Endodermal cell (in vitro differentiated cells): ENCODE measurements at regions not wholly inside any gene's neighbourhood (a gene's known extent, or its start where the extent isn't known, plus 50 kb on each side); places are given as distances from the start of the nearest gene placed in this dataset.

Source experiments
- DNase-seq: peaks from one replicate; pipeline ENCODE4 v3.0.0-alpha.2; 2017
- H3K27ac ChIP-seq: 2 replicates; pipeline ENCODE4 v1.5.1; 2013; ENCODE audit warnings: mild to moderate bottlenecking, low read depth, low read length, moderate library complexity
- H3K27me3 ChIP-seq: 2 replicates; pipeline ENCODE4 v1.6.1; 2013; ENCODE audit warnings: mild to moderate bottlenecking, low read length, moderate library complexity; ENCODE audit not compliant: insufficient read depth, control insufficient read depth, poor library complexity, severe bottlenecking
- H3K36me3 ChIP-seq: 2 replicates; pipeline ENCODE4 v1.7.0; 2013; ENCODE audit warnings: mild to moderate bottlenecking, low read length, moderate library complexity; ENCODE audit not compliant: control insufficient read depth, insufficient read depth
- H3K4me1 ChIP-seq: one replicate; pipeline ENCODE4 v1.7.0; 2013; ENCODE audit warnings: low read length; ENCODE audit not compliant: control insufficient read depth, insufficient read depth
- H3K4me3 ChIP-seq: 2 replicates; pipeline ENCODE4 v1.5.1; 2013; ENCODE audit warnings: mild to moderate bottlenecking, low read length, moderate library complexity
- H3K9ac ChIP-seq: 2 replicates; pipeline ENCODE4 v1.6.1; 2013; ENCODE audit warnings: mild to moderate bottlenecking, low read length, moderate library complexity; ENCODE audit not compliant: poor library complexity, severe bottlenecking; ENCODE audit errors: extremely low read depth
- H3K9me3 ChIP-seq: 2 replicates; pipeline ENCODE4 v1.6.1; 2013; ENCODE audit warnings: mild to moderate bottlenecking, low read length, moderate library complexity; ENCODE audit not compliant: control insufficient read depth
- H3K27ac Mint-ChIP-seq: 2 replicates; pipeline ENCODE4 v1.8.0; 2020; ENCODE audit warnings: mixed read lengths
- H3K27me3 Mint-ChIP-seq: 2 replicates; pipeline ENCODE4 v1.8.0; 2021; ENCODE audit warnings: mild to moderate bottlenecking, mixed read lengths; ENCODE audit not compliant: insufficient read depth
- H3K36me3 Mint-ChIP-seq: 2 replicates; pipeline ENCODE4 v1.8.0; 2020; ENCODE audit warnings: low read depth, mixed read lengths
- H3K4me1 Mint-ChIP-seq: 2 replicates; pipeline ENCODE4 v1.8.0; 2020; ENCODE audit warnings: mixed read lengths
- H3K4me3 Mint-ChIP-seq: 2 replicates; pipeline ENCODE4 v1.8.0; 2020; ENCODE audit warnings: mild to moderate bottlenecking, moderate library complexity, mixed read lengths
- H3K9me3 Mint-ChIP-seq: 2 replicates; pipeline ENCODE4 v1.8.0; 2020; ENCODE audit warnings: mild to moderate bottlenecking, mixed read lengths
- CTCF ChIP-seq: fragments of 200-600 bp; sonication (generic); conservative IDR thresholded peaks from 2 replicates; pipeline ENCODE4 v1.5.0; 2021; ENCODE audit warnings: antibody characterized with exemption, mild to moderate bottlenecking
- whole genome bisulfite sequencing, 2 experiments: methylation state at CpG; one replicate each; pipeline versions ENCODE4 v1.1.5 to v1.1.7; 2013; ENCODE audit warnings: missing lambda C conversion rate in 2 of 2, mixed read lengths in 1 of 2; ENCODE audit not compliant: insufficient coverage in 1 of 2, insufficient read length in 1 of 2; 5-methylcytosine and 5-hydroxymethylcytosine counted together

GRCh38 chr2:238739668-238740067, 108.2 kb upstream of the TWIST2 start:
- Histone ChIP-seq H3K9ac (no peak overlapping the region), H3K27ac (no peak overlapping the region), H3K27me3 (peaks cover 68% of the 10 kb centered on the region), H3K36me3 (no peaks in the 10 kb centered on the region), H3K4me3 (no peak overlapping the region), H3K9me3 (peaks cover 7% of the 10 kb centered on the region), H3K4me1 (no peaks in the 10 kb centered on the region)
- Mint-ChIP-seq H3K27me3 (peaks cover 85% of the 10 kb centered on the region), H3K27ac (no peak overlapping the region), H3K9me3 (peaks cover 4% of the 10 kb centered on the region), H3K4me3 (no peak overlapping the region), H3K36me3 (no peaks in the 10 kb centered on the region), H3K4me1 (peaks cover 17% of the 10 kb centered on the region)
- peak; percentile 67 for TF ChIP-seq CTCF
- WGBS, 2 experiments, result 86 to 87% methylated on average over 4 to 5 of the region's 5 CpGs
- DNase-seq, result peak; percentile 65

DNA sequence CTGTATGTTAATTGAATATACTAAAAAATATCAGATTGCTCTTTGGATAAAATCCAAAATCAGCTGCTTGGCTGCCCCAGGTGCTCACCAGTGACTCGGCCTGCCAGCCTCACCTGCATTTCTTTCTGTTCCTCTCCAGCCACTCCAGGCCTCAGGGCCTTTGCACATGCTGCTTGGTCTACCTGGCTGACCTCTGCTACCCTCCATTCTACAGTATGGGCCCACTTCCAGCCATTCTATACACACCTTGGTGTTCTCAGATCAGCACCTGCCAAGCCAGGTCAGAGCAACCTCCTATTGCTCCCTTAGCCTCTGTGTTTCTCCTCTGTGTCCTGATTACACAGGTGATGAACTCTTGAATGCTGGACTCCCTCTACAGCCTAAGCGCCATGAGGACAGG, 106.6 kb upstream of the TWIST2 start:
- Mint-ChIP-seq H3K36me3 (no peaks in the 10 kb centered on the region), H3K9me3 (peaks cover 4% of the 10 kb centered on the region), H3K27ac (no peak overlapping the region), H3K27me3 (peaks cover 84% of the 10 kb centered on the region), H3K4me1 (peaks cover 17% of the 10 kb centered on the region), H3K4me3 (no peak overlapping the region)
- Histone ChIP-seq H3K4me1 (no peaks in the 10 kb centered on the region), H3K27me3 (peaks cover 57% of the 10 kb centered on the region), H3K9ac (no peak overlapping the region), H3K27ac (no peak overlapping the region), H3K9me3 (peaks cover 7% of the 10 kb centered on the region), H3K4me3 (no peak overlapping the region), H3K36me3 (no peaks in the 10 kb centered on the region)
- 84 to 92% methylated on average over 2 of the region's 2 CpGs for WGBS, 2 experiments
- no peak for TF ChIP-seq CTCF
- DNase-seq, result no peak

- WGBS, 2 experiments, result 78% methylated on average over 3 of the region's 3 CpGs; no CpG with 5 or more reads in 1 of the 2 experiments
- Histone ChIP-seq H3K4me3 (no peak overlapping the region), H3K9me3 (peaks cover 7% of the 10 kb centered on the region), H3K9ac (no peak overlapping the region), H3K27ac (no peak overlapping the region), H3K4me1 (no peaks in the 10 kb centered on the region), H3K27me3 (peaks cover 51% of the 10 kb centered on the region), H3K36me3 (no peaks in the 10 kb centered on the region)
- Mint-ChIP-seq H3K36me3 (no peaks in the 10 kb centered on the region), H3K27ac (no peak overlapping the region), H3K9me3 (peaks cover 4% of the 10 kb centered on the region), H3K27me3 (peaks cover 81% of the 10 kb centered on the region), H3K4me3 (no peak overlapping the region), H3K4me1 (peaks cover 17% of the 10 kb centered on the region)
- no peak for TF ChIP-seq CTCF
- DNase-seq, result no peak
These were observed 105.8 kb upstream of the TWIST2 start for GRCh38 chr2:238742066-238742465.
